CD4-positive, alpha-beta T cell treated with Interleukin-21 for 1 hour (primary cell): ENCODE measurements at regions not wholly inside any gene's neighbourhood (a gene's known extent, or its start where the extent isn't known, plus 50 kb on each side); places are given as distances from the start of the nearest gene placed in this dataset.

ENCODE experiments used
- DNase-seq: peaks from one replicate; pipeline ENCODE4 v3.0.0-alpha.2; 2020

DNA sequence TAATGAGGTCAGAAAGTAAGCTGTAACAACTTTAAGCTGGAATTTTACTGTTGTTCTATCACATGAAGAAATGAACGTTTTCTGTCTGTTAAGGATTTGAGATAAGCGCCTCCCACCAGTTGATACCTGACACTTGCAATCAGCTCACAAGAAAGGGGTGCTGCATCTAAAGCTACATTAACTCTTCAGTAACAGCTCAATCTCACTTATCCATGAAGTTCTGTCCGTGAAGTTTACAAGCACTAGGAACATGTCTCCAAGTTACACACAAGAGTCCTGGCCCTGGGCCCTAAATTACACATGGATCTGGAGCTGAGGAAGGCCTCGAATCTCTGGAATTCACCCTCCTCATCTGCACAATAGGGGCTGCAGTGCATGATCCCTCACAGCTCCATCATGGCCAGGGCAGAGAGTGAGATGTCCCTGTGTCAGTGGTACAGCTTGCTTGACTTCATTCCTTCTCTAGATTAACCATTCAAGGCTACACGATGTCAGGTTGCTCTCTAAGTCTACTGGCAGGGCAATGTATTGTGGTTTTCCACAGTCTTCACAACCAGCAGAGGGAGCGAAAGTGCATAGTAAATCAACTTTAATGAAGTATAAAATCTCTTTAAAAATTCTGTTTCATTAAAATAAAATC is 182.4 kb upstream of the MCHR2 start:
- no peak for DNase-seq

DNA sequence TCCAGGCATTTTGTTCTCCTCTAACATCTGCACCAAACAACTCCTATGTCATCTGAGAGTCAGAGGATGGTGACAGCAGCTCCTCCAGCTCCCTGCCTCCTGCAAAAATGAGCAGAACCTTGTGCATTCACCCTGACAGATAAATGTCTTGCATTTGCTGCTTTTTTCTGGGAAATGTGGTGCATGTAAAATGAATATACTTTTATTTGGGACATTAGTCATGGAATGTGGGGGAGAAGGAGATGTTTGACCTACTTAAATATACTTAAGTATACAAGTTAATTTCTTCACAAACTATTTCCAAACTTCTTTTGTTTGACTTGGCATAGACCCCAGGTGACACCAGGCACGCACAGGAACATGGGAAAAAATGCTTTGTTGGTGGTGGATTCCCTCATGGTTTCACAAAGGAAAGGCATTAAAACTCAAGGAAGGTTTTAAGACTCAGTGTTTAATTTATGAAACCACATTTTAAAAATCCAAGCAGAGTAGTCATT is 181.8 kb upstream of the MCHR2 start:
- DNase-seq = no peak

DNA sequence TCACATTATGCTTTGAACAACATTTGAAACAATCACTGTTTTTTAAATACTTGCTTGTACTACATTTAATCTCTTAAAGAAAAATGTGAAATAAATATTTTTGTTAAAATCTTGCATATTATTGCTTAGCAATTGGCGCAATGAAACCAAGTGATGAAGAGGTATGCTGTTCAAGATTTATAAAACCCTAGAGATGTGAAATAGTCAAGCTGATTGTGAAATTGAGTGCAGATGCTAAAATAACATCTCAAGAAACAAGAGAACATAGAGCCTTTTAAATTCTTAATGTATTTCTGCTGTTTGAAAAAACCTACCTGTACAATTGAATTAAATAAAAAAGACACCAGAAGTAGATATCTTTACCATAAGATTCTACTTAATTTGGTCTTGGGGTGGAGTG is 179.2 kb upstream of the MCHR2 start:
- DNase-seq = no peak

DNA sequence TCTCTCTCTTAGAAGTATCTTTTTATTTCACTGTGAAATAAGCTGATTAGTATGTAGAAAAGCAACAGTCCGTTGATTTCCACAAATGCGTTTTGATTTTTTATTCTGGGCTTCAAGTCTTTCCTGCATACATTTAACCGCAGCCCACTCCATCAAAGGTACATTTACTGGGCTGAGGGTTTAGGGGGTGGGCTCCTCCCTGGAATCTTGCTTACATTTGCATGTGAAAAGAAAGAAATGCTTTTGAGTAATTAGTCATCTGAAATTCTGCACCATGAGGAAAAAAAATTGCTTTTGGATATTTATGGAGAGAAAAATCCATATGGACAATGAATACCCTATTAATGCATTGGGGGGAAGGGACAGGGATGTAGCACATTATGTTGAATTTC is 178.3 kb upstream of the MCHR2 start:
- no peak for DNase-seq

DNA sequence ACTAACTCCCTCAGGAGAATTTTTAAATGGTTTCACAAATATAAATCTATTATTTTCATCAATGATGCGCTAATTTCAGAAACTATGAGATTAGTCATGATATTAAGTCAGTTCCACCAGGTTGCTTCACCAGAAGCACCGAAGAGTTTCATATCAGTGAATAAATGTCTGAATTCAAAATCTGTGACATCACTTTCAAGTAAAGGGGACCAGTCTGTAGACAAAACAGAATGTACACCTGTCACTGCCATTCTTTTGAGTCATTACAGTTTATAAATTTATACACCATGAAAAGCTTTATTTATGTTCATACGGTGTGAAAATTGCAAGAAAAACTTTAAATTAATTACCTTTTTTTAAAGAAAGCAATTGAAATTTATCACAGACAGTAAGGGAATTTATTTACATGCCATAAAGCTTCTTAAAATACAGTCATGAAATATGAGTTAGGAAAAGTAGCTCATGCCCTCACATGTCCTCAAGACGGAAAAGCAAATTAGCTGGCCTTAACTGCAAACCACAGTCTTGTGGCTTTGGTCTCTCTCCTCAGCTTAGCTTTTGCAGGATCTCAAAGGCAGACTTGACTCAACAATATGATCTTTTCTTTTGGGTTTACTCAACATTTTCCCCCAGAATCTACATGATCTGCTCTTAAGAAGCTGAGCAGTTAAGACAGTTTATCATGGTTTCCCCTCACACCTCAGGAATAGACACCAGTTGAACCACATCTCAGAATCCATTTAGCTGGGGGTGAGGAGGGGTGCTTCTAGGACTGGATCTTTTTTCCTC is 177.7 kb upstream of the MCHR2 start:
- no peak for DNase-seq

DNA sequence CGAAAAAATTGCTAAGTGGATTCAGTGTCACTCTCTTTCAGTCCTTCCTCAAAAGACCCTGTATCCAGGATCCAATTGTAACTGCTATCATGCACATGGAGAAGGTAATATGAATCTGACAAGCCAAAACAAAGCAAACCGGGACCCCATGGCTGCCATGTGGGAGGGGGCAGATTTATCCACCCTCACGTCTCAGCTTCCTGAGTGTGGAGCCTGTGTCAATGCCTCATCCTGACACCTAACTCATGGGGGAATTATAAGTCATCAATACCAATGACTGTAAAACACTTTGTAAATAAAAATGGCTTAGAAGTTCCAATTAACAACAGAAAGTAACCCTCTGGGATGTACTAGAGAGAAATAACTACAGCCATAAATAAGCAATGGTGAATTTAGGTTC is 174.1 kb upstream of the MCHR2 start:
- no peak for DNase-seq

DNA sequence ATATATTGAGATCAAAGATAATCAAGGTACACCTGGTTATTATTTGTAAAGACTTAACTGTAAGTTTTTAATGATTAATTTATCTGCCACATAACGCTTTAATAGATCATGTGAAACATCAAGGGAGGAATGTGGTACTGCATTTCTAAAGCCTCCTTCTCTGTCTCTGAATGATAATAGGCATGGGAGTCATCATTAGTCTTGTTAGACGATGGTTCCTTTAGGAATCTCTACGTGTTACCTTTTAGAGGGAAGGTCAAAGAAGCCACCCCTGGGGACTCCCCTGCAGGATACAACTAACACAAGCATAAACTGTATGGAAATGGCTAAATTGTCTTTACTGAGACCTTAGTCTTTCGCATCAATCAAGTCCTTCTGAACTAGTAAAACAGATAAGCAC is 173.6 kb upstream of the MCHR2 start:
- DNase-seq = no peak

DNA sequence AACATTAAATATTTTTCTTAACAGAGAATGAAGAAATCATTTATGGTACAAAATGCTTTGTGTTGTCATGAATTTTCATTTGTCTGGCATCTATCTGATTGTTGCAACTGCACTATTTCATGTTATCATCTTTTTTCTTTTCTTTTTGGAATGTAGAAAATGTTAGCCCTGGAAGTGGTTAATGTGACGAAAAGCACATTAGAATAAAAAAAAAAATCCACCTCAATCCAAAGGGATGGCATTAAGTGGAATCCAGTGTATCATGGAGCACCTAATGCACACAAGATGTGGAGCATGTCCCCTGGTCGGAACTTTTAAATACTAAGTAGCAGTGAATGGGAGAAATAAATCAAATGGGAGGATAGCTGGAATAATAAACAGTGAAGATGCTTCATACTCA is 172.9 kb upstream of the MCHR2 start:
- DNase-seq = no peak

DNA sequence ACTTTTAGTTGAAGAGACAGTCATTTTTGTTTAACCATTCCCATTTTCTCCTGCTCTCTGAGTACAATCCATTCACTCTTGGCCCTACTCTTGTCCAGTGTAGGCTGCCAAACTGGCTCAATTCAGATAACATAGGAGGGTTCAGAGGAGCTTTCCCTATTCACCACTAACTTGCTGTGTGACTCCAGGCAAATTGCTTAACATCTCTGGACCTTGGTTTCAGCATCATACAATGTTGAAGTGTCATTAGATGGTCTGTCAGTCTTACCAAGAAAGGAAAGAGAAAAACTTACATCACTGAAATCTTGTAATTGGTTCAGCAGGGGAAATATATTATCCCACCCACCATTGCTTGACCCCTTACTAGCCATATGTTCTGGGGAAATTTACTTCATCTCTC is 171.4 kb upstream of the MCHR2 start:
- DNase-seq = no peak

DNA sequence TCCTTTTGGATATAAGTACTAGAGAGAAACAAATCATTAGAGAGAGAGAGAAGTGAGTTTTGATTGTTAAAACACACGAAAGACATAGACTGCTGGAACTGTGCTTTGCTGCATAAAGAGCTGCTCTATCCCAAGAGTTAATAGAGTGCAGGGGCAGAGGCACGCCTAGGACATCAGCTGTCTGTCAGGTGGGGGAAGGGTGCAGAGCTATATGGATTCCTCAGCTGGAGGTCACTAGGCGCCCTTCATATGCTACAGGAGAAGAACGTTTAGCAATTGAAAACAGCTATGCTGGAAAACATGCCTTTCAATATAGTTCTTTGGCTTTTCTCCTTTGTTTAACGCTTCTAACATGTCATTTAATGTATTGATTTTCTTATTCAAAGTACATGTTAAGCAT is 169.0 kb upstream of the MCHR2 start:
- no peak for DNase-seq

DNA sequence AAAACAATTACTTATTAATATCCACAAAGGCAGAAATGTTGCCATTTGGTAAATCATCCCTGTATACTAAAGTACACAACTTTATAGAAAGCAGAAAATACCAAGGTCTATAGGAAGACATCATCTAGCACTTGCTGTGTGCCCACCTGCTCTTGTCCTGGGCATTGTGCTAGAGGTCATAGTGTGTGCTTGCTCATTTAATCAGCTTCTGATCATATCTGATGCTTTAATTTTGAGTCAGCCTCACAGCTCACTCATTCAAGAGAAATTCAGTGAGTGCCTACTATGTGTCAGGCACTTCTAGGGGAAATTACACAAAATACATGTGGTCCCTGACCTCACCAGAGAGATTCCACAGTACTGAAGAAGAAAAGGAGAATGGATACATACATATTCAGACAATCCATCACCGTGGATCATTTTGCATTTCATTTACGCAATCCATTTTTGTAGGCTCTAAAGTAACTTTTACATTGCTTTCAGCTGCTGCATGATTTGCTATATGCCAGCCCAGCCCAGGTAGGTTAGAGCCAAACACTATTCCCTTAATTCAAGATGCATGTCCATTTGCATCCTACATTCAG is 167.9 kb upstream of the MCHR2 start:
- no peak for DNase-seq

DNA sequence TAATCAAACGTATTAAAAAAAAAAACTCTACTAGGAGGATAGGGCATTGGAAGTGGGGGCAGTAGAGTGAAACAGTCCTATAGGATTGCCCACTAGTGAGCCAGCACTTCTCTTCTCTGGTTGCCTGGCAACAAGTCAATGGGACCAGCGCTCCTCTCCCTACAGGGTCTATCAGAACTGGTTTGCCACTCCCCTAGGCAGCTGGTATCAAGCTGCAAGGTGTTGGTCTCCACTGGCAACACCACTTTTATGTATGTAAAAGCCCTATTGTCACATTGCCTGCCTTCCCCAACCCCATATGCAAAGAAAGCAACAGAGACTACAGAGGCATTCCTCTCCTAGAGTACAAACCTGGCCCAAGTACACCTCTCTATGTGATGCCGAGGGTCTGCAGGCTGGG is 166.9 kb upstream of the MCHR2 start:
- no peak for DNase-seq

DNA sequence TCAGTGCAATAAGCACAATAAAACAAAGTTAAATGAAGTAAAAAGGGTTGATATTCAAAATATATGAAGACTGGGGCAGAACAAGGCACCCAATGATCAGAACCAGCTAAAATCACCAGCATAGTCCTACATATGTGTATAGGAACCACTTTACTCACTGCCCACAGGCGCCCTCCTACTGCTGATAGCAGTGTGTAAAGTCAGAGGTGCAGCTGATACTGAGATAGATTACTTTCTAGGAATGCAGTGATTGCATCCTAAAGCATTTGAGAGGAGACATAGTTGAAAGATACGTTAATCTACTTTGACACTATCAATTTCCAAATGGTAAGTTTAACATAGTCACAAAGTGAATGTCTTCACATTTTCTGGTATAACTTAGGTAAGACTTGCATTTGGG is 161.1 kb upstream of the MCHR2 start:
- no peak for DNase-seq

DNA sequence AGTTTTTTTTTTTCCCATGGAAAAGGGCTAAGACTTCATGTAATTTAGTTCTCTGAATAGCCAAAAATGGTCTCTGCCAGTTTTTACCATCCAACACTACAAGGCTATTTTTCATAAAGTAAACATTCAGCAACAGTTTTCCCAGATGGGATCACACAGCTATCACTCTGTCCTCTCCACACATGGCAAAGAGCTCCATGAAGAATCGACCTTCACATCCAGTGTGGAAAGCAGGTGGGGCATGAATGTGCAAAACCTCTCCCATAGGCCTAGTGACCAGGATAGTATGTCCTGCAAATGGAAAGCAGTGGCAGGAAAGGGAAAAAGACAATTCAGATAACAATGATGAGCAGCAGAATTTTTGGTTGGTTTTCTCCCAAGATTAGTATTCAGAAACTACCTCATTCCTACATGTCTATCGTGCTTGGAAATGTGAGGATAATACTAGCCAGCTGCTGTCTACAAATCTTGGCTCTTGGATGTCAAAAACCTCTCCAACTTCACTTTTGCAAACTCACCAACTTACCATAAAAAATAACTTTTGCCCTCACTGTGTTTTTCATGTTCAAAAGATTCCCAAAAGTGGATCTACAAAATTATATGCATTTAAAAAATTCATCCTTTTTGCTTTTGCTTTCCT is 159.7 kb upstream of the MCHR2 start:
- no peak for DNase-seq

DNA sequence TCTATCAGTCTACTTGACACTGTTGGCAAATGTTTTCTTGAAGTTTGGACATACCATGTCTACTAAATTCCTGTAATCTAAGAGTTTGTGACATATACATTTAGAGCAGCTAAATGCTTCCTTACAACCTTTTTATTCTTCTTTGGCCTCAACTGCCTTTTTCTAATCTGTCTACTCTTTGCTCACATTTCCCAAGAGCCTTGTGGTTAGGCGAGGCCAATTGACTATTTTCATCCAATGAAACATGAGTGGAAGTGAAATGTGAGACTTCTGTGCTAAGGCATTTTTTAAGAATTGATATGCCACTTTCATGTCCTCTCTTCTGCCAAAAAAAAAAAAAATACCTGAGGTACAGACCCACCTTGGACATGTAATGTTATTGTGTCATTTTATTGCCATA is 158.2 kb upstream of the MCHR2 start:
- no peak for DNase-seq

DNA sequence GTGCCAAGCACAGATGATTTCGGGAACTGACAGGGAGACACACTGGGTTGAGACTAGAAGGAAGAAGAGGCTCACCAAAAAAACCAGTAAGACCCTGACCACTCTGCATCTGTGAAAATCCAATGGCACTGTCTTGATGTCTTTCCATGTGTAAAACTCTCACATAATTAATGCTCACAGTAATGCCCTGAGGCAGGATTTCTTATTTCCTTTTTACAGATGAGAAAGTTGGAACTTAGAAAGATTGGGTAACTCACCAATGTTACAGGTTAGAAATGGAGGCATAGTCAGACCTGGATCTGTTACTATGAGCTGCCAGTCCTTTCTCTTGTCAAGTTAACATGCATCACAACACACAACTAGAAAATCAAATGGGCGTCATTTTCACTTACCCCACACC is 151.0 kb upstream of the MCHR2 start:
- DNase-seq = no peak

DNA sequence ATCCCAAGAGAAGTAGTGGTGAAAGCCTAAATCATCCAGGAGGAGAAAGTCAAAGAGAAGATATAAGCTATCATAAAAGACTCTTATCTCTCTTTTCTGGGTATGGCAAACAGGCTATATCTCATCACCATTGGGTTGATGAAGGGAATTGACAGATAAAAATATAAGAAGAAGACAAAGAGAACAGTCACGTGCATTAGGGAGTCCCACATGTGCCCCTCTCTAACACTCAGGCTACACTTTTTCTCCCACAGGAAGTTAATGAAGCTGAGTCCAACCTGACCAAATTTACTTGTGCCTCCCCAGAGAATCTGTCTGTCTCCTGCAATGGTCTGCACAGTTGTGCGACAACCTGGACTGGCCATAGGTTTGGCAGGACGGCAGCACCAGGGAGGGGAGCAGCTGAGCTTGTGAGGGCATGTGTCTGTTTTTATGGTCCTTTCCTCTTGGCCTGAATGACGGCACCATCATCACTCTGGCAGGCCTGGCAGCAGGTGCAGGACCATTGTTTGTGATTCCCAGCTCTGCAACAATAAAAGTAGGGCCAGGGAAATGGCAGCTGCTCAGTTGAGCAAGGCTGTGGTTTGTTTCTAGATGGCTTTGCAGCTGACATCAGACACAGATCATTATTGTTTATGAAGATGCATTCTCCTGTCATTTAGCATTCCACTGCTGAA is 144.5 kb upstream of the MCHR2 start:
- DNase-seq = no peak

DNA sequence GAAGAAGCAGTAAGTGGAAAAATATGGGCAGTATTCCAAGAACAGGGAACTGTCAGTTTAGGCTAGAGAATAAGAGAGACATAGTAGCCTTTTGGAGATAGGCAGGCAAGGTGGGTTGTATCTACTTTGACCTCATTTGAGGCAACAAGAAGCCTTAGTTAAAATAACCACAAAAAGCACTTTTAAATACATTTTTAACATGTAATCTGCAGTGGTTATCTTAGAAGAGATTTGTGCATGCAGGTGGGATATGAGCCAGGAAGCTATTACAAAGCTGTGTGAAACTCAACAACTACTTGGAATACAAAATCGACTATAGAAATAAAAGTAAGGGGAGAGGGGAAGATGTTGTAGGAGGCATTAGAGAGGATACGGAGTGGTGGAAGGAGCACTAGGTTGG is 143.7 kb upstream of the MCHR2 start:
- DNase-seq = no peak

DNA sequence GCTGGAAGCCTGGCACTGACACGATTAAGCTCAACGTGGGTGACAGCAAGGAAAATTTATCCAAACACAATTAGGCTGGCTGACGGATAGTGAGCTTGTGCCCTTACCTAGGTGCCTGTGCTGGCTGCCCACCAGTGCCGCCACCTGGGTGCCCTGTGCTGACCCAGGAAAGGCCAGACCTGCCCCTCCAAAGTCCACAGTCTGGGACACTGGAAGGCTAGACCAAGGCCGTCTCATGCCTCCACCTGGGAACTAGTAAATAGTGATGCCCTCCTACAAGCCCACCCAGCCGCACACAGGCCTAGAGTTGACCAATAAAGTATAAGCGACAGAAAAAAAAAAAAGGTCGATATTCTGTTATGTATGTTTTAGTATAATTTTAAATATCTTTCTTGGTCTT is 142.6 kb upstream of the MCHR2 start:
- DNase-seq = no peak

DNA sequence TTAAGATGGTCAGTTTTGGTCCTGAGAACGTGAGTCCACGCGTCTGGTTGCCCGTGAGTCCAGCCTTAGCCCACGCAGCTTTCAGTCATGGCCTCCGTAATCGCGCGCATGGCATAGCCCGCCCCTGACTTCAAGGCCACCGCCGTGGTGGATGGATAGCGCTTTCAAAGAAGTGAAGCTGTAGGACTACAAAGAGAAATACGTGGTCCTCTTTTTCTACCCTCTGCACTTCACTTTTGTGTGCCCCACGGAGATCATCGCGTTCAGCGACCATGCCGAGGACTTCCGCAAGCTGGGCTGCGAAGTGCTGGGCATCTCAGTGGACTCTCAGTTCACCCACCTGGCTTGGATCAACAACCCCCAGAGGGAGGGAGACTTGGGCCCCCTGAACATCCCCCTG is 142.0 kb upstream of the MCHR2 start:
- DNase-seq = no peak

DNA sequence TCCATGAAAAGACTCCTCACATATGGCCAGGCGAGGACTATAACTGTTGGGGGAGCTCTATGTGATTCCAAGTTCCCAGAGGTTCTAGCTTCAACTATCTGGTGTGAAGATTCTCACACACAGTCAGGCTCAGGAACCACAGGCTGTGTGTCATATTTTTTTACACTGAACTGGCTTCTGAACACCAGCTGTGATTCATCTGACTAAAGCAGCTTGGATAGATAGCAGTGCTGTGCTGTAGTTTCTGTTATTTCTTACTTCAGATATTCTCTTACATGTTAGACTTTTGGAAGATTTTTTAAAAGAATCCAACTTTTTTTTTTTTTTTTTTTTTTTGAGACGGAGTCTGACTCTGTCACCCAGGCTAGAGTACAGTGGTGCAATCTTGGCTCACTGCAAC is 140.7 kb upstream of the MCHR2 start:
- DNase-seq = no peak

DNA sequence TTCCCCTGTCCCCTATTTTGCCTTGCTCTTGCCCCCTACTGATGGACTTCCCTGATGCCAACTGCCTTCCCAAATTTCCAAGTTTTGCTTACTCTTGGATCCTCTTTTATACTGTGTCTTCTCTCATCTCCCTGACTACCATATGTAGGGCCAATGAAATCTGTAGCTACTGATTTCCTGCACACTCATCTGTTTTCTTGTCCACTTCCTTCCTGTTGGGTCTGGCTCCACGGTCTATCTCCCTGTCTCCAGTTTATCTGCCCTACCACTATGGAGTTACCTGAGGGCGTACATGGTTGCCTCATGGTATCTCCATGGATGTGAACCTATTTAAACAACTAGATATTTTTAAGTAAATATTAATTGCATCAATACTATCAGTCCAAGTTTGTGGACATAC is 140.3 kb upstream of the MCHR2 start:
- DNase-seq = no peak

DNA sequence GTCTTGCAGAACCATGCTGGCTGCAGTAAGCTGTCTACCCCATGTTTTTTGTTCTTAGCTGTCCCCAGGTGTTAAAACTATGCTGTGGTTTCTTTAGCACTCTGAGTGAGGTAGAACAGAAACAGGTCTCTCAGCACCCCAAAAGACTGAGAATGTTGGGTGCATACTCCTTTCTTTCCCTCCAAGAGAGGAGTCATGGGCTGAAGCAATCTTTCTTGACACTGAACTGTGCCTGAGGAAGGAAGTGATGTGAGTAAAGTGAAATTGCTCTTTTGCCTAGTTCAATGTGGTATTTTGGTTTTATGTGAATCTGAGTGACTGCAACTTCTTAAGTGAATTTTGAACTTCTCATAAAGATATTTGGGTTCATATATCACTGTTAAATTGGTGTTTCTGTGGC is 138.0 kb upstream of the MCHR2 start:
- DNase-seq = no peak
